Transverse colon (tissue), 4 donors: ENCODE measurements at regions not wholly inside any gene's neighbourhood (a gene's known extent, or its start where the extent isn't known, plus 50 kb on each side); places are given as distances from the start of the nearest gene placed in this dataset.

ENCODE experiments used
- POLR2A ChIP-seq: fragments of 450-650 bp; IDR thresholded peaks from one replicate; pipeline ENCODE4 v1.6.1; 2016; ENCODE audit warnings: antibody characterized with exemption, mild to moderate bottlenecking, moderate library complexity
- POLR2AphosphoS5 ChIP-seq, 3 donors: sonication (generic); formaldehyde crosslinking; IDR thresholded peaks; one replicate each; pipeline ENCODE4 v1.6.1; 2016; ENCODE audit warnings: antibody characterized with exemption in 3 of 3
- TF ChIP-seq, protein P1 (sequence below), 5 experiments: fragments of 200-600 bp in 3 of 5; fragments of 450-650 bp in 2 of 5; sonication (generic) in 3 of 5; IDR thresholded peaks; 1 replicate in 2 of 5; 2 replicates in 3 of 5; pipeline ENCODE4 v1.5.1; 2016 to 2017; ENCODE audit warnings: antibody characterized with exemption in 5 of 5, inconsistent platforms in 3 of 5, mild to moderate bottlenecking in 2 of 5, moderate library complexity in 1 of 5

DNA sequence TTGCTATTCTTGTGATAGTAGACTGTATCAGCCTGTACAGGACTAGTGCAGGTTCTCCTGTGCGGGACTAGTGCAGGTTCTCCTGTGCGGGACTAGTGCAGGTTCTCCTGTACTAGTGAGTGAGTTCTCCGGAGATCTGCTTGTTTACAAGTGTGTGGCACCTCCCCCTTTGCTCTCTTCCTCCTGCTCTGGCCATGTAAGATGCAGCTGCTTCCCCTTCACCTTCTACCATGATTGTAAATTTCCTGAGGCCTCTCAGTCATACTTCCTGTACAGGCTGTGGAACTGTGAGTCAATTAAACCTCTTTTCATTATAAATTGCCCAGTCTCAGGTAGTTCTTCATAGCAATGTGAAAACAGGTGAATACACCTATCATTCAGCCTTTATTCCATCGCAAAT, 289.6 kb downstream of the TEX29 start:
- TF ChIP-seq POLR2A (no peak), POLR2AphosphoS5 (IDR thresholded peaks at IDR 0.05) (no peak)
- TF ChIP-seq, protein P1, sequence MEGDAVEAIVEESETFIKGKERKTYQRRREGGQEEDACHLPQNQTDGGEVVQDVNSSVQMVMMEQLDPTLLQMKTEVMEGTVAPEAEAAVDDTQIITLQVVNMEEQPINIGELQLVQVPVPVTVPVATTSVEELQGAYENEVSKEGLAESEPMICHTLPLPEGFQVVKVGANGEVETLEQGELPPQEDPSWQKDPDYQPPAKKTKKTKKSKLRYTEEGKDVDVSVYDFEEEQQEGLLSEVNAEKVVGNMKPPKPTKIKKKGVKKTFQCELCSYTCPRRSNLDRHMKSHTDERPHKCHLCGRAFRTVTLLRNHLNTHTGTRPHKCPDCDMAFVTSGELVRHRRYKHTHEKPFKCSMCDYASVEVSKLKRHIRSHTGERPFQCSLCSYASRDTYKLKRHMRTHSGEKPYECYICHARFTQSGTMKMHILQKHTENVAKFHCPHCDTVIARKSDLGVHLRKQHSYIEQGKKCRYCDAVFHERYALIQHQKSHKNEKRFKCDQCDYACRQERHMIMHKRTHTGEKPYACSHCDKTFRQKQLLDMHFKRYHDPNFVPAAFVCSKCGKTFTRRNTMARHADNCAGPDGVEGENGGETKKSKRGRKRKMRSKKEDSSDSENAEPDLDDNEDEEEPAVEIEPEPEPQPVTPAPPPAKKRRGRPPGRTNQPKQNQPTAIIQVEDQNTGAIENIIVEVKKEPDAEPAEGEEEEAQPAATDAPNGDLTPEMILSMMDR (IDR thresholded peaks at IDR 0.05): no peak
